WTC11 (cell line): ENCODE measurements at regions not wholly inside any gene's neighbourhood (a gene's known extent, or its start where the extent isn't known, plus 50 kb on each side); places are given as distances from the start of the nearest gene placed in this dataset.

Source experiments
- ATAC-seq: fragments of 200-7000 bp; cut with Tn5 transposase; 2 replicates; pipeline ENCODE4 v1.10.0; 2021; ENCODE audit warnings: mild to moderate bottlenecking, moderate library complexity
- CTCF ChIA-PET: fragments of 300-600 bp; sonication (Branson Sonifier 250); formaldehyde crosslinking; loops from one replicate; lab custom pipeline; 2021; ENCODE audit warnings: antibody characterized with exemption; lab: Charles Lee
- POLR2A ChIA-PET: fragments of 350-600 bp; sonication (Branson Sonifier 250); formaldehyde crosslinking; loops from one replicate; lab custom pipeline; 2021; ENCODE audit warnings: antibody characterized with exemption; lab: Charles Lee
- DNase-seq: peaks from one replicate; pipeline ENCODE4 v3.0.0; 2021; ENCODE audit warnings: low spot score
- H3K27ac Mint-ChIP-seq: 2 replicates; pipeline ENCODE4 v1.8.0; 2021; ENCODE audit warnings: mixed read lengths
- H3K27me3 Mint-ChIP-seq: 2 replicates; pipeline ENCODE4 v1.8.0; 2021; ENCODE audit warnings: low read depth, mild to moderate bottlenecking, moderate library complexity, mixed read lengths
- H3K36me3 Mint-ChIP-seq: 2 replicates; pipeline ENCODE4 v1.8.0; 2021; ENCODE audit warnings: mixed read lengths
- H3K4me1 Mint-ChIP-seq: 2 replicates; pipeline ENCODE4 v1.8.0; 2022; ENCODE audit warnings: mixed read lengths
- H3K4me3 Mint-ChIP-seq: 2 replicates; pipeline ENCODE4 v1.8.0; 2021; ENCODE audit warnings: mild to moderate bottlenecking, moderate library complexity, mixed read lengths
- H3K9me3 Mint-ChIP-seq: 2 replicates; pipeline ENCODE4 v1.8.0; 2021; ENCODE audit warnings: mixed read lengths
- AR ChIP-seq: fragments of 250-450 bp; sonication (Bioruptor Pico); IDR thresholded peaks from 2 replicates; pipeline ENCODE4 v1.9.0; 2021; ENCODE audit warnings: mild to moderate bottlenecking
- CREM ChIP-seq: sonication (generic); formaldehyde crosslinking; IDR thresholded peaks from 2 replicates; pipeline ENCODE4 v1.8.1; 2022; ENCODE audit warnings: mild to moderate bottlenecking, missing genetic modification reagents, moderate library complexity
- CTCF ChIP-seq: fragments of 200-600 bp; IDR thresholded peaks from 2 replicates; pipeline ENCODE4 v1.8.0; 2022; ENCODE audit warnings: antibody characterized with exemption
- ERG ChIP-seq: fragments of 250-450 bp; sonication (Bioruptor Pico); IDR thresholded peaks from 2 replicates; pipeline ENCODE4 v1.8.0; 2021; ENCODE audit warnings: mild to moderate bottlenecking
- ETV6 ChIP-seq: sonication (generic); formaldehyde crosslinking; IDR thresholded peaks from 2 replicates; pipeline ENCODE4 v1.8.1; 2022; ENCODE audit warnings: mild to moderate bottlenecking, missing genetic modification reagents
- FOXJ3 ChIP-seq: sonication (generic); formaldehyde crosslinking; IDR thresholded peaks from 2 replicates; pipeline ENCODE4 v1.9.0; 2021; ENCODE audit warnings: missing genetic modification reagents, mild to moderate bottlenecking, borderline replicate concordance
- GRHL2 ChIP-seq: fragments of 250-450 bp; sonication (Bioruptor Pico); IDR thresholded peaks from 2 replicates; pipeline ENCODE4 v1.8.0; 2022; ENCODE audit warnings: mild to moderate bottlenecking, moderate library complexity; ENCODE audit not compliant: insufficient replicate concordance, severe bottlenecking
- GTF2I ChIP-seq: fragments of 250-450 bp; sonication (Bioruptor Pico); conservative IDR thresholded peaks from 2 replicates; pipeline ENCODE4 v1.4.0; 2021; ENCODE audit warnings: mild to moderate bottlenecking
- HMGA2 ChIP-seq: fragments of 250-450 bp; sonication (Bioruptor Pico); IDR thresholded peaks from 2 replicates; pipeline ENCODE4 v1.4.0; 2021; ENCODE audit warnings: mild to moderate bottlenecking, moderate library complexity
- JUN ChIP-seq: sonication (generic); formaldehyde crosslinking; IDR thresholded peaks from 2 replicates; pipeline ENCODE4 v1.8.0; 2023; ENCODE audit warnings: mild to moderate bottlenecking, missing genetic modification reagents
- KAT7 ChIP-seq: sonication (generic); formaldehyde crosslinking; IDR thresholded peaks from 2 replicates; pipeline ENCODE4 v1.8.1; 2023; ENCODE audit warnings: missing genetic modification reagents, mild to moderate bottlenecking, borderline replicate concordance
- MLX ChIP-seq: sonication (generic); formaldehyde crosslinking; IDR thresholded peaks from 2 replicates; pipeline ENCODE4 v1.8.1; 2023; ENCODE audit warnings: mild to moderate bottlenecking, missing genetic modification reagents, moderate library complexity
- MXD4 ChIP-seq: fragments of 250-450 bp; sonication (Bioruptor Pico); IDR thresholded peaks from 2 replicates; pipeline ENCODE4 v1.8.0; 2021; ENCODE audit warnings: mild to moderate bottlenecking, moderate library complexity, borderline replicate concordance
- NFATC4 ChIP-seq: fragments of 250-450 bp; sonication (Bioruptor Pico); IDR thresholded peaks from 2 replicates; pipeline ENCODE4 v1.9.0; 2021; ENCODE audit warnings: mild to moderate bottlenecking
- NR3C1 ChIP-seq: sonication (generic); formaldehyde crosslinking; conservative IDR thresholded peaks from 2 replicates; pipeline ENCODE4 v1.8.1; 2023; ENCODE audit warnings: low read depth, mild to moderate bottlenecking, missing genetic modification reagents
- PRRX2 ChIP-seq: fragments of 250-450 bp; sonication (Bioruptor Pico); IDR thresholded peaks from 2 replicates; pipeline ENCODE4 v1.8.0; 2021; ENCODE audit warnings: mild to moderate bottlenecking
- SMAD3 ChIP-seq: sonication (generic); formaldehyde crosslinking; IDR thresholded peaks from 2 replicates; pipeline ENCODE4 v1.8.0; 2022; ENCODE audit warnings: missing genetic modification reagents, mild to moderate bottlenecking, borderline replicate concordance
- SMAD4 ChIP-seq: sonication (generic); formaldehyde crosslinking; IDR thresholded peaks from 2 replicates; pipeline ENCODE4 v1.8.0; 2022; ENCODE audit warnings: mild to moderate bottlenecking, missing genetic modification reagents
- USF2 ChIP-seq: sonication (generic); formaldehyde crosslinking; IDR thresholded peaks from 2 replicates; pipeline ENCODE4 v1.8.1; 2023; ENCODE audit warnings: mild to moderate bottlenecking, missing genetic modification reagents, moderate library complexity
- ZNF512 ChIP-seq: sonication (generic); formaldehyde crosslinking; IDR thresholded peaks from 2 replicates; pipeline ENCODE4 v1.8.1; 2022; ENCODE audit warnings: missing genetic modification reagents, borderline replicate concordance
- ZNF671 ChIP-seq: fragments of 250-450 bp; sonication (Bioruptor Pico); IDR thresholded peaks from 2 replicates; pipeline ENCODE4 v1.8.0; 2021; ENCODE audit warnings: mild to moderate bottlenecking
- ZSCAN18 ChIP-seq: fragments of 250-450 bp; sonication (Bioruptor Pico); IDR thresholded peaks from 2 replicates; pipeline ENCODE4 v2.1.2; 2022; ENCODE audit warnings: mild to moderate bottlenecking, moderate library complexity

GRCh38 chr11:81207421-81208054 is 1526.1 kb downstream of the FAM181B start:
- no peaks in the 10 kb centered on the region for H3K4me1 Mint-ChIP-seq
- TF ChIP-seq ZNF671 (CRISPR knock-in tag) (no peak), NFATC4 (CRISPR knock-in tag) (no peak), SMAD3 (CRISPR knock-in tag) (no peak), ZSCAN18 (CRISPR knock-in tag) (no peak), USF2 (no peak), GTF2I (CRISPR knock-in tag) (no peak), CTCF (no peak), SMAD4 (CRISPR knock-in tag) (no peak), HMGA2 (CRISPR knock-in tag) (no peak), PRRX2 (CRISPR knock-in tag) (no peak), ERG (CRISPR knock-in tag) (no peak)
- peaks cover 20% of the 10 kb centered on the region for H3K9me3 Mint-ChIP-seq
- no peak overlapping the region for H3K27ac Mint-ChIP-seq
- H3K4me3 Mint-ChIP-seq = no peak overlapping the region
- ATAC-seq (no peak; the same call in 1 of the 2 replicates), DNase-seq (peak; percentile 11)
- H3K27me3 Mint-ChIP-seq = no peaks in the 10 kb centered on the region
- no peaks in the 10 kb centered on the region for H3K36me3 Mint-ChIP-seq
- CTCF ChIA-PET = no interaction called here
- POLR2A ChIA-PET = no interaction called here

GRCh38 chr11:81203876-81204275 is 1529.8 kb downstream of the FAM181B start:
- ChIA-PET POLR2A (interaction anchor here (0.6 kb wide), 1 partner anchor 1440 kb away, joined by 4 read pairs; no protein-coding TSS in a partner anchor), CTCF (interaction anchor here (0.5 to 0.7 kb wide), 2 partner anchors 320 to 1572 kb away, joined by 3 to 6 read pairs; no protein-coding TSS in a partner anchor)
- H3K9me3 Mint-ChIP-seq = peaks cover 25% of the 10 kb centered on the region
- no peak overlapping the region for H3K4me3 Mint-ChIP-seq
- ATAC-seq (no peak), DNase-seq (no peak)
- no peak overlapping the region for H3K27ac Mint-ChIP-seq
- peaks cover 3% of the 10 kb centered on the region for H3K36me3 Mint-ChIP-seq
- H3K4me1 Mint-ChIP-seq = no peaks in the 10 kb centered on the region
- TF ChIP-seq MLX (no peak), NR3C1 (CRISPR knock-in tag) (no peak), JUN (CRISPR knock-in tag) (no peak), KAT7 (no peak), GRHL2 (CRISPR knock-in tag) (no peak), ZNF671 (CRISPR knock-in tag) (no peak), CREM (CRISPR knock-in tag) (no peak), ERG (CRISPR knock-in tag) (no peak), MXD4 (no peak), ZNF512 (CRISPR knock-in tag) (no peak), AR (CRISPR knock-in tag) (no peak), FOXJ3 (no peak), ETV6 (CRISPR knock-in tag) (no peak)
- no peaks in the 10 kb centered on the region for H3K27me3 Mint-ChIP-seq
